VCaP (cell line): ENCODE measurements at regions not wholly inside any gene's neighbourhood (a gene's known extent, or its start where the extent isn't known, plus 50 kb on each side); places are given as distances from the start of the nearest gene placed in this dataset.

Experiments used
- H3K27ac ChIP-seq: fragments of 450-650 bp; 2 replicates; pipeline ENCODE4 v1.5.1; 2017
- TF ChIP-seq, protein P1 (sequence below): fragments of 450-650 bp; conservative IDR thresholded peaks from 2 replicates; pipeline ENCODE4 v1.5.1; 2017; ENCODE audit warnings: mild to moderate bottlenecking, moderate library complexity

DNA sequence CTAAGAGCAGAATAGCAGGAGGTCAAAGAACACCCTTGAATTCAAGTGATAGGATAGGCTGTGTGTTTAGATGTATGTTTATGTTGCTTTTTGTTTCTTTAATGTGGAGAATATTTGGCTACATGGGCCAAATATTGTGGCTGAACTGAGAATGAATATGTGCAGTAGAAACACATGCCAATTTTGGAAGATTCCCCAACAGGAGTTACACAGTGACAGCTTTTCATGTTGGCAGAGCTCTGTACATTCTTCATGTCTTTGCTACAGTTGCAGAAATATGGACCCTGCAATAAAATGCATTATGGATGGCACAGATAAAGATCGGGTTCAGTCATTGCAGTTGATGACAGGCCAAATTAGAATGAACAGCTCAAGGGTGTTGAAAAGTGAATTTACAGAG lies 82.8 kb upstream of the SLC4A4 start:
- TF ChIP-seq, protein P1, sequence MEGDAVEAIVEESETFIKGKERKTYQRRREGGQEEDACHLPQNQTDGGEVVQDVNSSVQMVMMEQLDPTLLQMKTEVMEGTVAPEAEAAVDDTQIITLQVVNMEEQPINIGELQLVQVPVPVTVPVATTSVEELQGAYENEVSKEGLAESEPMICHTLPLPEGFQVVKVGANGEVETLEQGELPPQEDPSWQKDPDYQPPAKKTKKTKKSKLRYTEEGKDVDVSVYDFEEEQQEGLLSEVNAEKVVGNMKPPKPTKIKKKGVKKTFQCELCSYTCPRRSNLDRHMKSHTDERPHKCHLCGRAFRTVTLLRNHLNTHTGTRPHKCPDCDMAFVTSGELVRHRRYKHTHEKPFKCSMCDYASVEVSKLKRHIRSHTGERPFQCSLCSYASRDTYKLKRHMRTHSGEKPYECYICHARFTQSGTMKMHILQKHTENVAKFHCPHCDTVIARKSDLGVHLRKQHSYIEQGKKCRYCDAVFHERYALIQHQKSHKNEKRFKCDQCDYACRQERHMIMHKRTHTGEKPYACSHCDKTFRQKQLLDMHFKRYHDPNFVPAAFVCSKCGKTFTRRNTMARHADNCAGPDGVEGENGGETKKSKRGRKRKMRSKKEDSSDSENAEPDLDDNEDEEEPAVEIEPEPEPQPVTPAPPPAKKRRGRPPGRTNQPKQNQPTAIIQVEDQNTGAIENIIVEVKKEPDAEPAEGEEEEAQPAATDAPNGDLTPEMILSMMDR: no peak
- H3K27ac ChIP-seq: no peak overlapping the region

DNA sequence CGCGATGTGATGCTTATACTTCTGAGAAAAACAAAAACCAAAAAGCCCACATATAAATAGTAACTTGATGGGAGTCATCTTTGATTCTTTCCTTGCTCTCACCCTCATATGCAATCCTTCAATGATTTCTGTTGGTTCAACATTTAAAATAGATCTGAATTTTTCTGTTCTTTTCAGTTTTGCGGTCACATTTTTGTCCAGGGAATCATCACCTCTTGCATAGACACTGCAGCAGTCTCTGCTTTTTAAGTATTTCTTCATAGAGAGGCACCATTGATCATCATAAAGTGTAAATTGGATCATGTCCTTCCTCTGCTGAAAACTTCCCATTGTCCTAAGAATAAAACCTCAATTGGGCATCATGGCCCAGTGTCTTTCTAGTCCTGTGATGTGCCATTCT lies 81.1 kb upstream of the SLC4A4 start:
- TF ChIP-seq, protein P1: no peak
- no peak overlapping the region for H3K27ac ChIP-seq

DNA sequence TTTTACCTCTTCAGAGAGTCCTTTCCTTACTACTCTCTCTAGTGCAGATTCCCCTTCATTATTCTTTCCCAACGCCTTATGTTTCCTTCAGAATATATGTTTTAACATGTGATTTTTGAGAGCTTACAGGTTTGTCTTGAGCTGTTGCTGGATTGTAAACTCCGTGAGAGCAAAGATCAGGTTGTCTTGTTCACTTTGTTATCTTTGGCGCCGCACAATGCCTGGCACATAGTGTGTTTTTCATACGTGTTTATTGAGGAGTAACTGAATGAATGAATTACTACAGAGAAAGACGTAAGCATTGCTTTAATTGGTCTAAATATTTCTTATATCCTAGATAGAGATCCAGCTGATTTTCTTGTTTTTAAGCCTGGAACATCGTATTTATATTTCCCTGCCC lies 80.5 kb upstream of the SLC4A4 start:
- no peak overlapping the region for H3K27ac ChIP-seq
- TF ChIP-seq, protein P1: no peak

DNA sequence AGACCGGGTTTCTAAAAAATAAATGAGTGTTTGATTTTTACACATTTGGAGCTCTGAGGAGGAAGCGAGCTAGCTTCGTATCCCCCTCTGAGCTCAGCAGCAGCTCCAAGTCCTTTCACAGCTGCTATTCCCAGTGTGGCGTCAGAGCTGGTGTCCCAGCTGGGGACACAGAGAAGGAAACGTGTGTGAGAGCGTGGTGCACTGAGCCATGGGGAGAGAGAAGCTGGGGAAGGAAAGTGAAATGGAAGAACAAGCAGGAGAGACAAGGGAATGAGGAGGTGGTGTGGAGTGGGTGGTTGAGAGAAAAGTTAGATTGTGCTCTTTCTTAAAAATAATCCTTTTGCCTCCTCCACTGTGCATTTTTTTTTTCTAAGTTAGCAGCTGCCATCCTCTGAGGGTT lies 79.5 kb upstream of the SLC4A4 start:
- TF ChIP-seq, protein P1: no peak
- H3K27ac ChIP-seq: no peak overlapping the region

DNA sequence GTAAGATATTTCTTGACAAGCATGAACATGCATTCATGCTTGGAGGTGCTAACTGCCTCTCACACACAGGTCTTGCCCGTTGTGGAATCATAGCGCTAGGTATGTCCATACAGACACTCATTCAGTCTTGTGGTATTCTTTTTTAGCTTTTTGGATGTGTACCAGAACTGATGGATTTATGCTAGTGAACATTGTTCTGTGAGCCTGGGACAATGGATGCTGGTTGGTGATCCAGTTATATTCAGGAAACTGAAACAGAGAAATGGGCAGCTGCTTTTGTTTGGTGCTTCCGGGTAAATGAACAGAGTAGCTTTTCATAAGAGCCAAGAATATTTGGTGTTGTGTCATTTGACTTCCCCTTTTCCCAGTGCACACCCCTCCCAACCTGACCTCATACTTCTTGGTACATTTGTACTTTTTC lies 78.9 kb upstream of the SLC4A4 start:
- H3K27ac ChIP-seq: no peak overlapping the region
- TF ChIP-seq, protein P1: no peak

DNA sequence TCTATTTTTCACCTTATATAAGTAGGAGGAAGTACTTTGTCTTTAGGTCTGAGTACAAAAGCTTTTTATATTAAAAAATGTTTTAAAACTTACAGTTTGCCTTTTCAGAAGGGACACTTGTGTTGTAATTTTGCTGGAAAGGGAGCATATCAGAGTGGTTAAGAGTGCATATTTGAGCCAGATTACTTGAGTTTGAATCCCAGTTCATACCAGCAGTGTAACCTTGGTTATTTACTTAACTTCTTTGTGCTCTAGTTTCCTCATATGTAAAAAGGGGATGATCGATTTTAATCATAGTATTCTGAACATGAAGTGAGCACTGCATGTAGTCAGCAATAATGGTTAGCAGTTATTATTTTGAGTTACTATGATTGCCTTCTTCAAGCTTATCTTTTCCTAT lies 78.3 kb upstream of the SLC4A4 start:
- TF ChIP-seq, protein P1: no peak
- no peak overlapping the region for H3K27ac ChIP-seq

DNA sequence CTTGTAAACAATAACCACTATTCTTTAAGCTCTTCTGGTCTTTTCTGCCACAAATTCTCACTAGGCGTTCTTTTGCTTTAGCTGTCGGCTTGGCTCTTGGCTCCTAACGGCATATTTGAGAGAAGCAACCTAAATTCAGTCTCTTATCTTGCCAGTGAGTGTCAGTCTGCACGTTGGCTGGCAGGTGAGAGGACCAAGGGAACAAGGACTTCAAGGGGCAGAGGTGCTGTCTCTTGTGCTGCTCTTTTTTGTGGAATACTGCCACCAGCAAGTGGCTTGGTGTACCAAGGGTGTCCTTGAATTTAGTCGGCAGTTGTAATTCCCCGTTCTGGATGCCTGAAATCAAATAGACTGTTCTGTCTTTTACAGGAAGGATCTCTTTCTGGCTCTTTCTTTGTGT lies 77.8 kb upstream of the SLC4A4 start:
- H3K27ac ChIP-seq: no peak overlapping the region
- TF ChIP-seq, protein P1: no peak
